ENCODE measurements at regions not wholly inside any gene's neighbourhood (a gene's known extent, or its start where the extent isn't known, plus 50 kb on each side); places are given as distances from the start of the nearest gene placed in this dataset.

DNA sequence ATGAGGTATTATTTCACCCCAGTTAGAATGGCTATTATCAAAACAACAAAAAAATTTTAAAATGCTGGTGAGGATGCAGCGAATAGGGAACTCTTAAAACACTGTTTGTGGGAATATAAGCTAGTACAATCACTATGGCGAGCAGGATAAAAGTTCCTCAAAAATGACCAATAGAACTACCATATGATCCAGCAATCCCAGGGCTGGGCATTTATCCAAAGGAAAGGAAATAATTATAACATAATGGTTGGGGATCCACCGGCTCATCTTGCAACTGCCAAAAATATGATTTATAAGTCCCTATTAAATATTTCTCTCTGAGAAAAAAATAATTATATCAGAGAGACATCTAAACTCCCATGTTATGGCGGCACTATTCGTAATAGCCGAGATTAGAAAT is 127.6 kb upstream of the MME start:
- TF ChIP-seq, protein P1, sequence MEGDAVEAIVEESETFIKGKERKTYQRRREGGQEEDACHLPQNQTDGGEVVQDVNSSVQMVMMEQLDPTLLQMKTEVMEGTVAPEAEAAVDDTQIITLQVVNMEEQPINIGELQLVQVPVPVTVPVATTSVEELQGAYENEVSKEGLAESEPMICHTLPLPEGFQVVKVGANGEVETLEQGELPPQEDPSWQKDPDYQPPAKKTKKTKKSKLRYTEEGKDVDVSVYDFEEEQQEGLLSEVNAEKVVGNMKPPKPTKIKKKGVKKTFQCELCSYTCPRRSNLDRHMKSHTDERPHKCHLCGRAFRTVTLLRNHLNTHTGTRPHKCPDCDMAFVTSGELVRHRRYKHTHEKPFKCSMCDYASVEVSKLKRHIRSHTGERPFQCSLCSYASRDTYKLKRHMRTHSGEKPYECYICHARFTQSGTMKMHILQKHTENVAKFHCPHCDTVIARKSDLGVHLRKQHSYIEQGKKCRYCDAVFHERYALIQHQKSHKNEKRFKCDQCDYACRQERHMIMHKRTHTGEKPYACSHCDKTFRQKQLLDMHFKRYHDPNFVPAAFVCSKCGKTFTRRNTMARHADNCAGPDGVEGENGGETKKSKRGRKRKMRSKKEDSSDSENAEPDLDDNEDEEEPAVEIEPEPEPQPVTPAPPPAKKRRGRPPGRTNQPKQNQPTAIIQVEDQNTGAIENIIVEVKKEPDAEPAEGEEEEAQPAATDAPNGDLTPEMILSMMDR (IDR thresholded peaks at IDR 0.05): no peak
- TF ChIP-seq POLR2A (IDR thresholded peaks at IDR 0.05): no peak

Measured in lower leg skin (tissue), 3 donors.